K562 (cell line): ENCODE measurements at regions not wholly inside any gene's neighbourhood (a gene's known extent, or its start where the extent isn't known, plus 50 kb on each side); places are given as distances from the start of the nearest gene placed in this dataset.
"Not testable (repeated sequence)": the region's sequence is repeated elsewhere in the genome, so short reads cannot be mapped to it uniquely, and the experiment has no call there.

Experiments
- ATAC-seq: fragments of 200-7000 bp; cut with Tn5 transposase; 3 replicates; pipeline ENCODE4 v1.9.1; 2020; ENCODE audit warnings: moderate library complexity
- BruUV-seq: library from RNA; stranded (reverse); fragments of 400-500 nt; replicated peaks from 2 replicates; lab custom pipeline; 2021; lab: Mats Ljungman, UMichigan
- CTCF ChIA-PET: fragments of 300-600 bp; formaldehyde crosslinking; extraction: SDS; loops from one replicate; lab custom pipeline; 2021; ENCODE audit warnings: low intra/inter-chr PET ratio; lab: Yijun Ruan, JAX
- POLR2A ChIA-PET: fragments of 300-600, 350-650 bp; sonication (Branson Sonifier 250); formaldehyde crosslinking; extraction: SDS; loops from one replicate; lab custom pipeline; 2021; ENCODE audit warnings: antibody characterized with exemption, inconsistent platforms; lab: Yijun Ruan, JAX
- DNase-seq, 4 experiments: peaks; one replicate each; pipeline versions ENCODE4 v3.0.0 to v3.0.0-alpha.2; 2011 to 2018; ENCODE audit warnings: low spot score in 3 of 4, mixed read lengths in 3 of 4; ENCODE audit errors: extremely low read depth in 1 of 4
- FAIRE-seq: peaks from 2 replicates; lab custom pipeline; 2011; peaks lifted over from hg19 to GRCh38; lab: Jason Lieb, UNC
- H2AFZ ChIP-seq: 2 replicates; pipeline ENCODE4 v1.6.0; 2011; ENCODE audit warnings: low read depth, low read length, control low read depth, inconsistent platforms
- H3K27ac ChIP-seq: fragments of 200-600 bp; 3 replicates; pipeline ENCODE4 v1.8.0; 2011; ENCODE audit warnings: low read depth, mild to moderate bottlenecking, control low read depth, inconsistent platforms, low read length, moderate library complexity, mixed read lengths; ENCODE audit errors: extremely low read depth
- H3K27me3 ChIP-seq, 2 experiments: fragments of 300-600 bp in 1 of 2; 2 replicates in 1 of 2; 3 replicates in 1 of 2; pipeline versions ENCODE4 v1.6.0 to v1.8.0; 2011; ENCODE audit warnings: inconsistent platforms in 2 of 2, low read length in 2 of 2, mild to moderate bottlenecking in 1 of 2, mixed read lengths in 1 of 2, moderate library complexity in 1 of 2; ENCODE audit not compliant: control insufficient read depth in 2 of 2, insufficient read depth in 2 of 2
- H3K36me3 ChIP-seq: fragments of 300-600 bp; 3 replicates; pipeline ENCODE4 v1.8.0; 2011; ENCODE audit warnings: mild to moderate bottlenecking, low read length, inconsistent platforms; ENCODE audit not compliant: control insufficient read depth, insufficient read depth
- H3K4me1 ChIP-seq, 2 experiments: fragments of 200-600 bp in 1 of 2; replicated peaks in 1 of 2; 2 replicates in 1 of 2; 3 replicates in 1 of 2; pipeline versions ENCODE4 v1.5.1 to v1.8.0; 2011; ENCODE audit warnings: inconsistent platforms in 2 of 2, low read length in 2 of 2, mild to moderate bottlenecking in 1 of 2, mixed read lengths in 1 of 2, moderate library complexity in 1 of 2; ENCODE audit not compliant: control insufficient read depth in 2 of 2, insufficient read depth in 2 of 2
- H3K4me2 ChIP-seq: 2 replicates; pipeline ENCODE4 v1.6.1; 2011; ENCODE audit warnings: low read length, control low read depth, inconsistent platforms, mixed read lengths; ENCODE audit not compliant: insufficient read depth
- H3K4me3 ChIP-seq: fragments of 200-600 bp; sonication (generic), shearing (Covaris generic); 2 replicates; pipeline ENCODE4 v1.5.1; 2016; ENCODE audit warnings: control low read depth, inconsistent platforms
- H3K79me2 ChIP-seq: fragments of 200-600 bp; 3 replicates; pipeline ENCODE4 v1.8.0; 2011; ENCODE audit warnings: low read length, inconsistent platforms; ENCODE audit not compliant: control insufficient read depth, insufficient read depth
- H3K9ac ChIP-seq, 2 experiments: 2 replicates each; pipeline versions ENCODE4 v1.6.0 to v1.6.1; 2011; ENCODE audit warnings: low read depth in 2 of 2, low read length in 2 of 2, control low read depth in 1 of 2, inconsistent platforms in 1 of 2, mild to moderate bottlenecking in 1 of 2, mixed read lengths in 1 of 2; ENCODE audit not compliant: insufficient read depth in 1 of 2
- H3K9me1 ChIP-seq: one replicate; pipeline ENCODE4 v1.6.0; 2011; ENCODE audit warnings: inconsistent platforms, mild to moderate bottlenecking, low read length, moderate library complexity; ENCODE audit not compliant: control insufficient read depth, insufficient read depth
- H3K9me3 ChIP-seq: replicated peaks from 2 replicates; pipeline ENCODE4 v1.5.1; 2011; ENCODE audit warnings: low read depth, low read length, inconsistent platforms; ENCODE audit not compliant: control insufficient read depth, insufficient read depth
- H4K20me1 ChIP-seq: replicated peaks from 2 replicates; pipeline ENCODE4 v1.6.1; 2011; ENCODE audit warnings: low read length, inconsistent platforms, mixed read lengths; ENCODE audit not compliant: control insufficient read depth, insufficient read depth
- WGBS: fragments of 100-300 bp; shearing (Covaris generic); methylation state at CpG from one replicate; pipeline ENCODE4 v1.1.6; 2016; ENCODE audit warnings: low coverage, mixed read lengths; ENCODE audit not compliant: insufficient coverage; ENCODE audit errors: missing lambda C conversion rate; 5-methylcytosine and 5-hydroxymethylcytosine counted together
- in situ Hi-C: fragments of 300-500 bp; cut with MboI; formaldehyde crosslinking; loops from 4 replicates; pipeline ENCODE4 v1.15.0; 2018; ENCODE audit warnings: inconsistent platforms, mixed read lengths
- intact Hi-C: fragments of 100-400 bp; cut with micrococcal nuclease; formaldehyde crosslinking; loops from 2 replicates; pipeline ENCODE4 v1.14.2; 2022

DNA sequence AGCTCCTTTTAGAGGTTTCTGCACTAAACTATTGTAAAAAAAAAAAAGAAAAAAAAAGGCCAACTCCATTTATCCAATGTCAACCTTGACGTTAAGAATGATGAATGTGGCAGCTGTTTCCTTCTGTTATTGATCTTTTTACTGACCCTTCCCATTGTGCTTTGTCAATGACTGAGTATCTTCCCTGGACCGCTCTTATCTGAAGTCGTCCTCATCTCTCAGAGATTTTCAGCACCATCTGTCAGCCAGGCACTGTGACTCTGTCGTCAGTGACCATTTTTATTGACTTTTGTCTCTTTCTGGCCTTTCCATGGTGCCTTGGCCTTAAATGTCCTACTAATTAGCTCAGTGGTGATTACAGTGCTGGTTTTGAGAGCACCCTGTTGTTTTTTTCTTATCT, 1535.7 kb downstream of the SPATA31A7 start:
- POLR2A ChIA-PET, DNase-seq, H3K79me2 ChIP-seq, H3K9me1 ChIP-seq, H3K9me3 ChIP-seq, H3K36me3 ChIP-seq, intact Hi-C loops, ATAC-seq, H3K4me2 ChIP-seq, H3K27ac ChIP-seq, CTCF ChIA-PET, BruUV-seq, H3K27me3 ChIP-seq, H3K4me1 ChIP-seq, H3K4me3 ChIP-seq, FAIRE-seq, H4K20me1 ChIP-seq, in situ Hi-C loops, H3K9ac ChIP-seq, H2AFZ ChIP-seq: not testable (repeated sequence)
- 0% methylated on average over 2 of the region's 4 CpGs for WGBS

- H3K27me3 ChIP-seq, CTCF ChIA-PET, DNase-seq, H3K36me3 ChIP-seq, H3K9me1 ChIP-seq, intact Hi-C loops, H2AFZ ChIP-seq, H3K9ac ChIP-seq, POLR2A ChIA-PET, H3K79me2 ChIP-seq, H3K4me3 ChIP-seq, FAIRE-seq, BruUV-seq, H3K4me2 ChIP-seq, H3K9me3 ChIP-seq, H3K4me1 ChIP-seq, in situ Hi-C loops, H4K20me1 ChIP-seq, ATAC-seq, H3K27ac ChIP-seq: not testable (repeated sequence)
- WGBS = no CpG with 5 or more reads among the region's 4 CpGs
Measured at GRCh38 chr9:62730229-62731000, 1540.6 kb downstream of the SPATA31A7 start.

GRCh38 chr9:62731015-62731414, 1541.2 kb downstream of the SPATA31A7 start:
- H3K36me3 ChIP-seq, H3K4me3 ChIP-seq, H3K9ac ChIP-seq, POLR2A ChIA-PET, H3K79me2 ChIP-seq, FAIRE-seq, ATAC-seq, H3K9me3 ChIP-seq, H3K4me1 ChIP-seq, BruUV-seq, H2AFZ ChIP-seq, H3K9me1 ChIP-seq, intact Hi-C loops, H3K27me3 ChIP-seq, in situ Hi-C loops, H3K4me2 ChIP-seq, H4K20me1 ChIP-seq, CTCF ChIA-PET, DNase-seq, H3K27ac ChIP-seq: not testable (repeated sequence)
- no CpG with 5 or more reads among the region's 2 CpGs for WGBS

DNA sequence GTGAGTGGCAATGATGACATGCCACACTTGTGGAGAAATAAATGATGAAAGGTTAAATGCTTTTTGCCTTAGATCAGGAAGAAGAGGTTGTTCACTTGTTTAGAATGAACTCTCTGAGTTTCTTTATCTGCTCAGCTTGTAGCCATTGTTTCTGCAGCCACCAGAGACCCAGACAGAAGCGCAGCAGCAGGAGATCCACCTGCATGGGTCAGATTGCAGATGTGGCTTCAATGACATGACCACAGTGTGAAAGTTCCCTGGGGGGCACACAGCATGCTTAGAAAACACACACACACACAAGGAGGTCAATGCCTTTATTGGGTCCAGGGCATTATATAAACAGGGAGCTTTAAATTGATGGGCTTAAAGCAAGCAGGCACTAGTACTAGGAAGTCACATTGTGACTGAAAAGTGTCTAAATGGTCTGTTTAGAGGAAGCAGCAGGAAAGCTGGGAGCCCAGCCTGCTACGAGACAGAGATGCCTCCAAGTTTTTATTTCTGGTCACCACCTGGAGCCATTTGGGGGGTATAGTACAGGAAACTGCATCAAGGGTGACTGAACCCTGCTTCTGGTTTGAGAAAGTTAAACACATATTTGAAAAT, 1547.3 kb downstream of the SPATA31A7 start:
- H3K4me1 ChIP-seq, H3K9me3 ChIP-seq, H3K36me3 ChIP-seq, H3K27ac ChIP-seq, H3K4me3 ChIP-seq, H4K20me1 ChIP-seq, H3K9me1 ChIP-seq, intact Hi-C loops, H3K79me2 ChIP-seq, DNase-seq, H3K9ac ChIP-seq, POLR2A ChIA-PET, in situ Hi-C loops, BruUV-seq, ATAC-seq, H3K27me3 ChIP-seq, CTCF ChIA-PET, FAIRE-seq, H2AFZ ChIP-seq, H3K4me2 ChIP-seq: not testable (repeated sequence)
- no CpG with 5 or more reads among the region's 2 CpGs for WGBS
